ENCODE measurements at regions not wholly inside any gene's neighbourhood (a gene's known extent, or its start where the extent isn't known, plus 50 kb on each side); places are given as distances from the start of the nearest gene placed in this dataset.

- H4K20me1 ChIP-seq (ENCODE audit: insufficient read depth) = no peaks in the 10 kb centered on the region
- H3K27me3 ChIP-seq (replicated peaks; ENCODE audit: insufficient read depth) = no peaks in the 10 kb centered on the region
- H3K27ac ChIP-seq = no peak overlapping the region
- H2AFZ ChIP-seq = no peak overlapping the region
- no peak for DNase-seq
- H3K9me2 ChIP-seq (ENCODE audit: insufficient read depth) = no peaks in the 10 kb centered on the region
- WGBS, 2 experiments (ENCODE audit: low coverage in 1 of 2, low lambda C conversion rate in 2 of 2, missing lambda C conversion rate in 2 of 2) = 78 to 79% methylated on average over 2 of the region's 2 CpGs
- in situ Hi-C loops (cut with MboI) = no loop called here
- H3K9ac ChIP-seq = no peak overlapping the region
- H3K9me3 ChIP-seq (ENCODE audit: low read depth) = no peaks in the 10 kb centered on the region
- TF ChIP-seq EZH2phosphoT487 (IDR thresholded peaks at IDR 0.05; ENCODE audit: insufficient read depth, low read depth) (no peak), EZH2 (IDR thresholded peaks at IDR 0.05; ENCODE audit: insufficient read depth, poor library complexity, severe bottlenecking) (no peak)
- no peaks in the 10 kb centered on the region for H3K4me1 ChIP-seq (ENCODE audit: insufficient read depth)
- H3F3A ChIP-seq (ENCODE audit: insufficient read depth) = no peaks in the 10 kb centered on the region
- no peaks in the 10 kb centered on the region for H3K79me2 ChIP-seq (ENCODE audit: insufficient read depth)
- H3K36me3 ChIP-seq (ENCODE audit: low read depth) = no peaks in the 10 kb centered on the region
- no peak overlapping the region for H3K4me3 ChIP-seq
- H3K4me2 ChIP-seq (ENCODE audit: unreplicated experiment) = no peak overlapping the region
Measured at GRCh38 chr7:17195576-17195975, 102.9 kb upstream of the AHR start.

DNA sequence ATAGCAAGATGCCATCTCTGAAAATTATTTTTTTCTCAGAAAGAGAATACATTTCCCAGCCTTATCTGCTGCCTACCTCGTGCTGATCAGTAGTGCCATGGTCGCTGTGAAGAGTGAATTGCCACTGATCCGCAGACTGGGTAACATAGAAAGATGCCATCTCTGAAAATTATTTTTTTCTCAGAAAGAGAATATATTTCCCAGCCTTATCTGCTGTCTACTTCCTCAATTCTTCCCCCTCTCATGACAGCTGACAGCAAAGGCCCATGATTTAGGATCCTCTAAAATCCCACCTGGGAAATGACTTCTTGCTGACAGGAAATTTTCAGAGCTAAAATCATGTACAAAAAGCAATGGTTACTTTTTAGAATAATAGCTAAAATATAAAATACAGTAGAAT lies 92.5 kb upstream of the AHR start:
- Histone ChIP-seq H3K9ac (no peak overlapping the region), H3K4me2 (ENCODE audit: unreplicated experiment) (no peak overlapping the region), H3K27ac (no peak overlapping the region), H3K4me3 (no peak overlapping the region), H3K36me3 (ENCODE audit: low read depth) (no peaks in the 10 kb centered on the region), H3K79me2 (ENCODE audit: insufficient read depth) (no peaks in the 10 kb centered on the region), H3K9me2 (ENCODE audit: insufficient read depth) (peaks cover 3% of the 10 kb centered on the region; the same call in 1 of the 2 replicates), H2AFZ (no peak overlapping the region), H3K4me1 (ENCODE audit: insufficient read depth) (no peaks in the 10 kb centered on the region), H3F3A (ENCODE audit: insufficient read depth) (no peaks in the 10 kb centered on the region), H3K9me3 (ENCODE audit: low read depth) (no peaks in the 10 kb centered on the region), H3K27me3 (replicated peaks; ENCODE audit: insufficient read depth) (no peaks in the 10 kb centered on the region), H4K20me1 (ENCODE audit: insufficient read depth) (no peaks in the 10 kb centered on the region)
- TF ChIP-seq EZH2phosphoT487 (IDR thresholded peaks at IDR 0.05; ENCODE audit: insufficient read depth, low read depth) = no peak
- no peak for TF ChIP-seq EZH2 (IDR thresholded peaks at IDR 0.05; ENCODE audit: insufficient read depth, poor library complexity, severe bottlenecking)
- in situ Hi-C loops (cut with MboI) = no loop called here
- WGBS, 2 experiments (ENCODE audit: low coverage in 1 of 2, low lambda C conversion rate in 2 of 2, missing lambda C conversion rate in 2 of 2) = 89 to 96% methylated on average over 3 of the region's 3 CpGs
- no peak for DNase-seq

DNA sequence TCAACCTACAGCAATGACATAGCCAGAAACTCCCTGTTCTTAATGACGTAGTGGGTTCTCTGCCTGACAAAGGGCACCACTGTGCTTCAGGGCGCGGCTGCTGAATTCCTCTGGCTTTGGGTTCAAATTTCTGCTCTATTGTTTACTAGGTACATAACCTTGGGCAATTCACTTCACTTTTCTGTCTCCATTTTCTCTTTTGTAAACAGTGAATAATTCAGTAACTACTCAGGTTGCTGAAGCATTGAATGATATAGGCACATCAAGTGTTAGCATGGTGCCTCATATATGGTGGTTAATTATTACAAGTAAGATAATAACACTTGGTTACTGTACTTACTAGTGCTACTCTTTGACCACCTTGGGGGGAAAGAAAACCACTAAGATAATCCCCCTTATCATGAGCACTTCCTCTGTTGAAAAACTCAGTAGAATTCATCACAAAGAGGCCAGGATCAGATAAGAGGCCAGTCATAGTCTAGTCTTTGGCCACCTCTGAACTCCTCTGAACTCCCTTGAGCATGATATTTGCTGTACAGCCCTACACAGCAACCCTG lies 92.0 kb upstream of the AHR start:
- no peaks in the 10 kb centered on the region for H3K9me3 ChIP-seq (ENCODE audit: low read depth)
- no peak overlapping the region for H3K27ac ChIP-seq
- H3F3A ChIP-seq (ENCODE audit: insufficient read depth) = no peaks in the 10 kb centered on the region
- 96 to 98% methylated on average over 3 of the region's 3 CpGs for WGBS, 2 experiments (ENCODE audit: low coverage in 1 of 2, low lambda C conversion rate in 2 of 2, missing lambda C conversion rate in 2 of 2)
- DNase-seq = no peak
- no peaks in the 10 kb centered on the region for H3K9me2 ChIP-seq (ENCODE audit: insufficient read depth)
- H3K27me3 ChIP-seq (replicated peaks; ENCODE audit: insufficient read depth) = no peaks in the 10 kb centered on the region
- no peak overlapping the region for H3K4me2 ChIP-seq (ENCODE audit: unreplicated experiment)
- TF ChIP-seq EZH2 (IDR thresholded peaks at IDR 0.05; ENCODE audit: insufficient read depth, poor library complexity, severe bottlenecking) (no peak), EZH2phosphoT487 (IDR thresholded peaks at IDR 0.05; ENCODE audit: insufficient read depth, low read depth) (no peak)
- in situ Hi-C loops (cut with MboI) = no loop called here
- H3K4me3 ChIP-seq = no peak overlapping the region
- no peaks in the 10 kb centered on the region for H3K36me3 ChIP-seq (ENCODE audit: low read depth)
- no peak overlapping the region for H2AFZ ChIP-seq
- no peaks in the 10 kb centered on the region for H4K20me1 ChIP-seq (ENCODE audit: insufficient read depth)
- no peaks in the 10 kb centered on the region for H3K79me2 ChIP-seq (ENCODE audit: insufficient read depth)
- H3K4me1 ChIP-seq (ENCODE audit: insufficient read depth) = no peaks in the 10 kb centered on the region
- no peak overlapping the region for H3K9ac ChIP-seq

DNA sequence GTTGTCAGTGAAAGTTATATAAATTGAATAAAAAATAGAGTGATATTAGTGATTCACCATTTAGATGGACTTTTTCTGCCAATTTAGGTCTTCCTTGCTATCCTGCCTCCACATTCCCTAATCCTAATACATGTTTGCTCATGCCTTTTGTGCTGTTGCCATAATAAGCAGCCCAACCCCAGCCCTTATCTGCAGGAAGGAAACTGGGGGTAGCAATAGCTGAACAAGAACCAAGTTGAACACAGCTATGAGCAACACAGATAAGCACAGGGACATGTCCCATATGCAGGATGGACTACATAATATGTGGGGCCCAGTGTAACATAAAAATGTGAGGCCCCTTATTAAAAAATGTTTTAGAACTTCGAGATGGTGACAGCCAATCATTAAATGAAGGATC lies 91.2 kb upstream of the AHR start:
- H3K4me3 ChIP-seq = no peak overlapping the region
- in situ Hi-C loops (cut with MboI) = no loop called here
- no peak overlapping the region for H3K9ac ChIP-seq
- no peaks in the 10 kb centered on the region for H3K27me3 ChIP-seq (replicated peaks; ENCODE audit: insufficient read depth)
- H2AFZ ChIP-seq = no peak overlapping the region
- H3K4me1 ChIP-seq (ENCODE audit: insufficient read depth) = no peaks in the 10 kb centered on the region
- H3K27ac ChIP-seq = no peak overlapping the region
- no peaks in the 10 kb centered on the region for H3K36me3 ChIP-seq (ENCODE audit: low read depth)
- H3K4me2 ChIP-seq (ENCODE audit: unreplicated experiment) = no peak overlapping the region
- no peaks in the 10 kb centered on the region for H3K9me2 ChIP-seq (ENCODE audit: insufficient read depth)
- no peak for DNase-seq
- no peaks in the 10 kb centered on the region for H4K20me1 ChIP-seq (ENCODE audit: insufficient read depth)
- no peaks in the 10 kb centered on the region for H3K9me3 ChIP-seq (ENCODE audit: low read depth)
- H3K79me2 ChIP-seq (ENCODE audit: insufficient read depth) = no peaks in the 10 kb centered on the region
- no peaks in the 10 kb centered on the region for H3F3A ChIP-seq (ENCODE audit: insufficient read depth)
- 72 to 76% methylated on average over 1 of the region's 1 CpG for whole genome bisulfite sequencing, 2 experiments (ENCODE audit: low coverage in 1 of 2, low lambda C conversion rate in 2 of 2, missing lambda C conversion rate in 2 of 2)
- TF ChIP-seq EZH2phosphoT487 (IDR thresholded peaks at IDR 0.05; ENCODE audit: insufficient read depth, low read depth) (no peak), EZH2 (IDR thresholded peaks at IDR 0.05; ENCODE audit: insufficient read depth, poor library complexity, severe bottlenecking) (no peak)

DNA sequence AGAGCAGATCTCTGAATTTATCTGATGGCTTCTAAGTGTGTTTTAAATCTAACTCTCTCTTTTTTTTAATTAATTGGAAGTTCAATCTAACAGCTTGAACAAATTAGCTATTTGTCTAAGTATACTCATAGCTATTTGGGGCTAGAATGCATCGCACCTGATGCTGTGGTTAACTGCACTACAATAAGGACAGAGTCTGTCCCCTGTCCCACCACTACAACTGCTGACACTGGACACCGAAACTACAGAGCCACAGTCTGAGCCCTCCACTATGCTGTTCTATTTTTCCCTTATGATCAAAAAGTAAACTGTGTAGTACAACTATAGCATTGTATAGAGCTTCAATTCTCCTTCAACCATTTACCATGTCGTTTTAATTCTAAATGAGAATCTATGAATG lies 89.4 kb upstream of the AHR start:
- Histone ChIP-seq H3K36me3 (ENCODE audit: low read depth) (no peaks in the 10 kb centered on the region), H2AFZ (no peak overlapping the region), H3K9me2 (ENCODE audit: insufficient read depth) (no peaks in the 10 kb centered on the region), H3K27ac (no peak overlapping the region), H3K4me1 (ENCODE audit: insufficient read depth) (no peaks in the 10 kb centered on the region), H3K79me2 (ENCODE audit: insufficient read depth) (no peaks in the 10 kb centered on the region), H3K27me3 (replicated peaks; ENCODE audit: insufficient read depth) (no peaks in the 10 kb centered on the region), H3K9me3 (ENCODE audit: low read depth) (no peaks in the 10 kb centered on the region), H3K4me3 (no peak overlapping the region), H3K9ac (no peak overlapping the region), H4K20me1 (ENCODE audit: insufficient read depth) (no peaks in the 10 kb centered on the region), H3K4me2 (ENCODE audit: unreplicated experiment) (no peak overlapping the region), H3F3A (ENCODE audit: insufficient read depth) (no peaks in the 10 kb centered on the region)
- DNase-seq = no peak
- TF ChIP-seq EZH2 (IDR thresholded peaks at IDR 0.05; ENCODE audit: insufficient read depth, poor library complexity, severe bottlenecking) (no peak), EZH2phosphoT487 (IDR thresholded peaks at IDR 0.05; ENCODE audit: insufficient read depth, low read depth) (no peak)
- in situ Hi-C loops (cut with MboI) = no loop called here
- 39 to 46% methylated on average over 3 of the region's 3 CpGs for WGBS, 2 experiments (ENCODE audit: low coverage in 1 of 2, low lambda C conversion rate in 2 of 2, missing lambda C conversion rate in 2 of 2)
